ENCODE measurements at regions not wholly inside any gene's neighbourhood (a gene's known extent, or its start where the extent isn't known, plus 50 kb on each side); places are given as distances from the start of the nearest gene placed in this dataset.

DNA sequence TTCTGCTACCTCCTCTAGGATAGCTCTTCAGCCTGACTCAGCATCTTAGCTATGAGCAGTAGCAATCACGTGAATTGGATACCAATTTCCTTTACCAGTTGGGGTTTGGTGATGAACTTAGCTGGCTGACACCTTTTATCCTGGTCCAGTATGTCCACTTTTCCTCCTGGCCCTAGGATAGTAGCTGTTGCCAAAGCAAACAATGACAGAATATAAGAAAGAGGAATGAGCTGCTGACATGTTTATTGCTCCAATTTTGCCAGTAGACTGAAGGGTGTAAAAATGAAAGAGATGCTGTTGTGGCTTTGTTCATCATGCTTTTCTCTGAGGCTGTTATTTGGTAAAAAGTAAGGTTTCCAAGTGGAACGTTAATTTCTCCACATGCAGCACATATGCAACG is 168.3 kb upstream of the JAG1 start:
- Histone ChIP-seq H3K4me3 (no peak overlapping the region), H3K36me3 (no peaks in the 10 kb centered on the region), H3K4me1 (ENCODE audit: low read depth) (no peaks in the 10 kb centered on the region), H3K27ac (no peak overlapping the region), H3K27me3 (no peaks in the 10 kb centered on the region), H3K9me3 (ENCODE audit: low read depth) (no peaks in the 10 kb centered on the region)
- DNase-seq (ENCODE audit: low read depth in 1 of 2, low spot score in 1 of 2), result no peak
- TF ChIP-seq, protein P1, sequence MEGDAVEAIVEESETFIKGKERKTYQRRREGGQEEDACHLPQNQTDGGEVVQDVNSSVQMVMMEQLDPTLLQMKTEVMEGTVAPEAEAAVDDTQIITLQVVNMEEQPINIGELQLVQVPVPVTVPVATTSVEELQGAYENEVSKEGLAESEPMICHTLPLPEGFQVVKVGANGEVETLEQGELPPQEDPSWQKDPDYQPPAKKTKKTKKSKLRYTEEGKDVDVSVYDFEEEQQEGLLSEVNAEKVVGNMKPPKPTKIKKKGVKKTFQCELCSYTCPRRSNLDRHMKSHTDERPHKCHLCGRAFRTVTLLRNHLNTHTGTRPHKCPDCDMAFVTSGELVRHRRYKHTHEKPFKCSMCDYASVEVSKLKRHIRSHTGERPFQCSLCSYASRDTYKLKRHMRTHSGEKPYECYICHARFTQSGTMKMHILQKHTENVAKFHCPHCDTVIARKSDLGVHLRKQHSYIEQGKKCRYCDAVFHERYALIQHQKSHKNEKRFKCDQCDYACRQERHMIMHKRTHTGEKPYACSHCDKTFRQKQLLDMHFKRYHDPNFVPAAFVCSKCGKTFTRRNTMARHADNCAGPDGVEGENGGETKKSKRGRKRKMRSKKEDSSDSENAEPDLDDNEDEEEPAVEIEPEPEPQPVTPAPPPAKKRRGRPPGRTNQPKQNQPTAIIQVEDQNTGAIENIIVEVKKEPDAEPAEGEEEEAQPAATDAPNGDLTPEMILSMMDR (IDR thresholded peaks at IDR 0.05; ENCODE audit: low read depth, low read length), result no peak

DNA sequence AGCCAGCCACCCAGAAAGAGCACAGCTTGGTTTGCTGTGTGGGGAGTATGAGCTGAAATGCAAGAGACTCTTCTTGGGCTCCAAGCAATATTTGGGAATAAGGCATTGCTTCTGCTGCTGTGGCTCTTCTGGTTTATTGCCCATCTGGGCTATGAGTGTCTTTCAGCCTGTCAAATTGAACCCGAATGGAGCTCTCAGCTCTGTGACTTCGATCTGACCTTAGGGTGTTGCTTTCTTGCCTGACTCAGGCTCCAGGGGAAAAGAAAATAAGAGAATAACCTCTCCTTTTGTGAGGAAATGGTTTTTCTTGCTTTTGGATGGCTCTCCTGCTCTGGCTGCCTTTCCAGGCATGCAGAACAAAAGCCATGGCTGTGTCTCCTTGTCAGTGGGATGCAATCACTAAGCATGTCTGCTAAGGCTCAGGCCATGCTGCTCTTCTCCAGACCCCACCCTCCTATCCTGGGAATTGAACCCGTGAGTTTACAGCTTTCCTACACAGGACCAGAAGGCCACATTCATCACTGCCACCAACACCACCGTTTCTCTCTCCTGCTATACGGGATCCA is 169.4 kb upstream of the JAG1 start:
- Histone ChIP-seq H3K27me3 (no peaks in the 10 kb centered on the region), H3K36me3 (no peaks in the 10 kb centered on the region), H3K4me1 (ENCODE audit: low read depth) (no peaks in the 10 kb centered on the region), H3K4me3 (no peak overlapping the region), H3K27ac (no peak overlapping the region), H3K9me3 (ENCODE audit: low read depth) (no peaks in the 10 kb centered on the region)
- TF ChIP-seq, protein P1 (IDR thresholded peaks at IDR 0.05; ENCODE audit: low read depth, low read length), result no peak
- DNase-seq (ENCODE audit: low read depth in 1 of 2, low spot score in 1 of 2), result no peak

DNA sequence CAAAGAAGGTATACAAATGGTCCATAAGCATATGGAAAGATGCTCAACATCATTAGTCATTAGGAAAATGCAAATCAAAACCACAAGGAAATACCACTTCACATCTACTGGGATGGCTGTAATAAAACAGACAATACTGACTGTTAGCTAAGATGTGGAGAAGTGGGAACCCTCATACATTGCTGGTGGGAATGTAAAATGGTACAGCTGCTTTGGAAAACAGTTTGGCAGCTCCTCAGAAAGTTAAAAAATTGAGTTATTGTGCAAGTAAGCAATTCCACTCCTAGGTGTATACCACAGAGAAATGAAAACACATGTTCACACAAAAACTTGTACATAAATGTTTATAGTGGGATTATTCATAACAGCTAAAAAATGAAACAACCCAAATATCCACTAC is 173.0 kb upstream of the JAG1 start:
- Histone ChIP-seq H3K9me3 (ENCODE audit: low read depth) (no peaks in the 10 kb centered on the region), H3K27me3 (no peaks in the 10 kb centered on the region), H3K4me3 (no peak overlapping the region), H3K4me1 (ENCODE audit: low read depth) (no peaks in the 10 kb centered on the region), H3K36me3 (no peaks in the 10 kb centered on the region), H3K27ac (no peak overlapping the region)
- DNase-seq (ENCODE audit: low read depth in 1 of 2, low spot score in 1 of 2), result no peak
- TF ChIP-seq, protein P1 (IDR thresholded peaks at IDR 0.05; ENCODE audit: low read depth, low read length), result no peak

DNA sequence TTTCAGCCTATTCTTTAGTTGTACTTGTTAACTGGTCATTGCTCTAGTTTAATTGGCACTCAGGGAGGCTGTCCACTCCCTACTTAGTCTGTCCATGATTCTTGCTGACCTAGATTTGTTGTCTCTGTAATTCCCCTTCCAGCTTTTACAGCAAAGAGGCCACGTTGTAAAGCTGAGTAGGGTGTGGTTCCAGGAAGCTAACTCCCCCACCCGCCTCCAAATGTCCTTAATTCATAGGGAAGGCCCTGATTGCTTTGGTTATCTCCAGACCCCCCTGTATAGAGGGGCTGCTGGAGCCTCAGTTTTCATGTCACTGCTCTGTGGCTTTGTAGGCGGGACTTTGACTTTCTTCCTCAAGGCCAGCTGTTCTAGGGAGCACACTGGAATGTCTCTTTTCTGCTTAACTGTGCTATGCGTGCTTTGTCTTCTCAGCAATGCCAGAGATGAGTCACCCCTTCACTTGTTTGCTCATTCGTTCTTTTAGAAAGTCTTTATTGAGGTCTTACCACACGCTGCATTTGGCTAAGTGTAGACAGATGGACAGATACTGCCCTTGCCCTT is 175.1 kb upstream of the JAG1 start:
- Histone ChIP-seq H3K27ac (no peak overlapping the region), H3K4me3 (no peak overlapping the region), H3K36me3 (no peaks in the 10 kb centered on the region), H3K4me1 (ENCODE audit: low read depth) (no peaks in the 10 kb centered on the region), H3K27me3 (no peaks in the 10 kb centered on the region), H3K9me3 (ENCODE audit: low read depth) (no peaks in the 10 kb centered on the region)
- TF ChIP-seq, protein P1 (IDR thresholded peaks at IDR 0.05; ENCODE audit: low read depth, low read length), result no peak
- peak in 1 of 2 donors; percentile 92 for DNase-seq (ENCODE audit: low read depth in 1 of 2, low spot score in 1 of 2)

DNA sequence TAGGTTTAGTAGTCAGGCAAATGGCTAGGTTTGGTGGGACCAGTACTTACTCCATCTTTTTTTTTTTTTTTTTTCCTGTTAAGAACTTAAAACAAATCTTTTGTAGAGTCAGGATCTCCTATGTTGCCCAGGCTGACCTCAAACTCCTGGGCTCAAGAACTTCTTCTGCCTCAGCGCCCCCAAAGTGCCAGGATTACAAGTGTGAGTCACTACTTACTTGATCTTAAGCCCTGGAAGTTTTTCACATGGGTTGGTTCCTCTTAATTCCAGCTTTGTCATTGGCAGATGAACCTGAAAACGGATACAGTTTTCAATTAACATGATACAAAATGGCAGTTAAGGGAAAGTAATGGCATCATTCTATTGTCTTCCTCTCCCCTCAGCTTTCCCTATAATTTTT is 179.4 kb upstream of the JAG1 start:
- H3K36me3 ChIP-seq, result no peaks in the 10 kb centered on the region
- H3K9me3 ChIP-seq (ENCODE audit: low read depth), result no peaks in the 10 kb centered on the region
- TF ChIP-seq, protein P1 (IDR thresholded peaks at IDR 0.05; ENCODE audit: low read depth, low read length), result no peak
- H3K4me1 ChIP-seq (ENCODE audit: low read depth), result no peaks in the 10 kb centered on the region
- DNase-seq (ENCODE audit: low read depth in 1 of 2, low spot score in 1 of 2), result no peak
- no peak overlapping the region for H3K4me3 ChIP-seq
- no peaks in the 10 kb centered on the region for H3K27me3 ChIP-seq
- H3K27ac ChIP-seq, result no peak overlapping the region
